CD14-positive monocyte (primary cell): ENCODE measurements at regions not wholly inside any gene's neighbourhood (a gene's known extent, or its start where the extent isn't known, plus 50 kb on each side); places are given as distances from the start of the nearest gene placed in this dataset.

Experiments
- DNase-seq, 3 donors: peaks; one replicate each; pipeline ENCODE4 v3.0.0-alpha.2; 2011 to 2022
- H2AFZ ChIP-seq: 2 replicates; pipeline ENCODE4 v1.6.0; 2012; ENCODE audit warnings: mild to moderate bottlenecking, low read depth, low read length, inconsistent platforms; ENCODE audit not compliant: insufficient read depth, poor library complexity, severe bottlenecking
- H3K27ac ChIP-seq, 2 donors: 1 replicate in 1 of 2; 2 replicates in 1 of 2; pipeline ENCODE4 v1.5.1; 2012 to 2013; ENCODE audit warnings: low read length in 2 of 2, control low read depth in 1 of 2, inconsistent platforms in 1 of 2, low read depth in 1 of 2, mild to moderate bottlenecking in 1 of 2
- H3K27me3 ChIP-seq, 2 donors: one replicate each; pipeline versions ENCODE4 v1.6.0 to v1.6.1; 2011 to 2013; ENCODE audit warnings: low read length in 2 of 2; ENCODE audit not compliant: control insufficient read depth in 2 of 2, insufficient read depth in 2 of 2
- H3K36me3 ChIP-seq, 2 donors: replicated peaks in 1 of 2; 1 replicate in 1 of 2; 2 replicates in 1 of 2; pipeline versions ENCODE4 v1.5.1 to v1.6.1; 2012 to 2013; ENCODE audit warnings: low read length in 2 of 2, control low read depth in 1 of 2, inconsistent platforms in 1 of 2, mild to moderate bottlenecking in 1 of 2; ENCODE audit not compliant: insufficient read depth in 2 of 2, control insufficient read depth in 1 of 2
- H3K4me1 ChIP-seq, 2 donors: 1 replicate in 1 of 2; 2 replicates in 1 of 2; pipeline versions ENCODE4 v1.5.1 to v1.6.1; 2012 to 2013; ENCODE audit warnings: low read length in 2 of 2, control low read depth in 1 of 2, inconsistent platforms in 1 of 2, mild to moderate bottlenecking in 1 of 2, moderate library complexity in 1 of 2; ENCODE audit not compliant: insufficient read depth in 2 of 2, control insufficient read depth in 1 of 2
- H3K4me2 ChIP-seq: replicated peaks from 2 replicates; pipeline ENCODE3; 2012; ENCODE audit warnings: low read length, moderate library complexity, mild to moderate bottlenecking; ENCODE audit not compliant: poor library complexity, severe bottlenecking; ENCODE audit errors: extremely low read depth
- H3K4me3 ChIP-seq, 3 experiments: fragments of 200-600 bp in 1 of 3; sonication (generic) in 1 of 3; replicated peaks in 1 of 3; 1 replicate in 2 of 3; 2 replicates in 1 of 3; pipeline ENCODE4 v1.5.1; 2011 to 2013; ENCODE audit warnings: low read length in 3 of 3, mild to moderate bottlenecking in 3 of 3, control low read depth in 2 of 3, low read depth in 2 of 3, inconsistent platforms in 1 of 3, moderate library complexity in 1 of 3
- H3K79me2 ChIP-seq: 2 replicates; pipeline ENCODE4 v1.6.0; 2012; ENCODE audit warnings: mild to moderate bottlenecking, control low read depth, inconsistent platforms, low read length, moderate library complexity; ENCODE audit not compliant: insufficient read depth
- H3K9ac ChIP-seq: 2 replicates; pipeline ENCODE4 v1.6.0; 2017; ENCODE audit warnings: low read length, mild to moderate bottlenecking; ENCODE audit not compliant: insufficient read depth, poor library complexity, severe bottlenecking
- H3K9me3 ChIP-seq, 2 donors: replicated peaks in 1 of 2; 1 replicate in 1 of 2; 2 replicates in 1 of 2; pipeline versions ENCODE4 v1.5.1 to v1.6.1; 2012 to 2013; ENCODE audit warnings: low read length in 2 of 2, control low read depth in 1 of 2; ENCODE audit not compliant: control insufficient read depth in 1 of 2, insufficient read depth in 1 of 2
- H4K20me1 ChIP-seq: 2 replicates; pipeline ENCODE4 v1.6.0; 2012; ENCODE audit warnings: mild to moderate bottlenecking, low read length, control low read depth, moderate library complexity; ENCODE audit not compliant: insufficient read depth
- H3K27ac Mint-ChIP-seq, 7 donors: one replicate each; pipeline ENCODE4 v1.8.0; 2020; ENCODE audit warnings: mild to moderate bottlenecking in 7 of 7, mixed read lengths in 7 of 7, moderate library complexity in 6 of 7, inconsistent platforms in 2 of 7
- H3K27me3 Mint-ChIP-seq, 3 donors: one replicate each; pipeline ENCODE4 v1.8.0; 2021 to 2022; ENCODE audit warnings: low read depth in 3 of 3, mild to moderate bottlenecking in 3 of 3, mixed read lengths in 3 of 3, moderate library complexity in 3 of 3, inconsistent platforms in 1 of 3
- H3K36me3 Mint-ChIP-seq, 2 donors: one replicate each; pipeline ENCODE4 v1.8.0; 2020; ENCODE audit warnings: mixed read lengths in 2 of 2, inconsistent platforms in 1 of 2, mild to moderate bottlenecking in 1 of 2
- H3K4me1 Mint-ChIP-seq: one replicate; pipeline ENCODE4 v1.8.0; 2020; ENCODE audit warnings: mild to moderate bottlenecking, mixed read lengths
- H3K4me3 Mint-ChIP-seq, 2 donors: one replicate each; pipeline ENCODE4 v1.8.0; 2020; ENCODE audit warnings: mild to moderate bottlenecking in 2 of 2, mixed read lengths in 2 of 2, moderate library complexity in 1 of 2
- H3K9me3 Mint-ChIP-seq, 7 donors: one replicate each; pipeline ENCODE4 v1.8.0; 2020 to 2022; ENCODE audit warnings: mixed read lengths in 7 of 7, mild to moderate bottlenecking in 6 of 7, moderate library complexity in 6 of 7, inconsistent platforms in 2 of 7
- WGBS: methylation state at CpG from one replicate; pipeline ENCODE4 v1.1.5; 2013; ENCODE audit warnings: missing lambda C conversion rate; ENCODE audit not compliant: insufficient coverage; 5-methylcytosine and 5-hydroxymethylcytosine counted together
- intact Hi-C, 2 donors: fragments of 100-400 bp; cut with micrococcal nuclease; formaldehyde crosslinking; loops; one replicate each; pipeline versions ENCODE4 v1.15.0 to v1.15.1; 2023
- TF ChIP-seq, protein P1 (sequence below): fragments of 200-600 bp; IDR thresholded peaks from one replicate; pipeline ENCODE4 v1.8.0; 2022; ENCODE audit warnings: antibody characterized with exemption, mild to moderate bottlenecking

DNA sequence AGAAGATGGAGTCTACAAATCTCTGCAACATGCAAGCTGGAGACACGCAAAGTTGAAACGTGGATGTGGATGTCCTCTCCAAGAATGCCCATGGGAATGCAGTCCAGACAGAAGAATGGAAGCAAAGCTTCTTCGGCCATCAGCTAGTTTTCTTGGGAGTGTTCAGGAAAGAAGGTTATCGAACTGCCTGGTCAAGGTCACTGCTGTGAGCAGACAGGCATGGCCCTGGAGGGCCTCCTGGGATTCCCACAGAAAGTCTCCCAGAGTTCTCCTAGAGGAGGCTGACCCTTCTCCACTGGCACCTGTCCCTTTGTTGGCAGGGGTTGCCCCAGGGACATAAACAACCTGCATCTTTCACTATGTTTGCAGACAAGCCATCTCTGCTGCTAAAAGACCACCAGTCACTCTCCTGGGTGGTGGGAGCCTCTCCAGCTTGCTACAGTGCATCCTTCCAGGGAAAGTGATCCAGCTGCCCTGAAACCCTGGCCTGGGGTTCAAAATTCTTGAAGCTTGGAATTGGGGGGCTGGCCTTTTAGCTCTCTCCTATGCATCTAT lies 265.8 kb downstream of the SYK start:
- intact Hi-C loops, result no loop called here
- Mint-ChIP-seq H3K4me1 (peaks cover 10% of the 10 kb centered on the region), H3K36me3 (no peaks in the 10 kb centered on the region), H3K27me3 (peaks cover 0 to 2% (median 2%) of the 10 kb centered on the region in 3 donors), H3K4me3 (no peak overlapping the region), H3K27ac (no peak overlapping the region), H3K9me3 (peaks cover 0 to 7% (median 1%) of the 10 kb centered on the region in 7 donors)
- H3K79me2 ChIP-seq, result no peaks in the 10 kb centered on the region
- 98% methylated on average over 4 of the region's 4 CpGs for WGBS
- TF ChIP-seq, protein P1, sequence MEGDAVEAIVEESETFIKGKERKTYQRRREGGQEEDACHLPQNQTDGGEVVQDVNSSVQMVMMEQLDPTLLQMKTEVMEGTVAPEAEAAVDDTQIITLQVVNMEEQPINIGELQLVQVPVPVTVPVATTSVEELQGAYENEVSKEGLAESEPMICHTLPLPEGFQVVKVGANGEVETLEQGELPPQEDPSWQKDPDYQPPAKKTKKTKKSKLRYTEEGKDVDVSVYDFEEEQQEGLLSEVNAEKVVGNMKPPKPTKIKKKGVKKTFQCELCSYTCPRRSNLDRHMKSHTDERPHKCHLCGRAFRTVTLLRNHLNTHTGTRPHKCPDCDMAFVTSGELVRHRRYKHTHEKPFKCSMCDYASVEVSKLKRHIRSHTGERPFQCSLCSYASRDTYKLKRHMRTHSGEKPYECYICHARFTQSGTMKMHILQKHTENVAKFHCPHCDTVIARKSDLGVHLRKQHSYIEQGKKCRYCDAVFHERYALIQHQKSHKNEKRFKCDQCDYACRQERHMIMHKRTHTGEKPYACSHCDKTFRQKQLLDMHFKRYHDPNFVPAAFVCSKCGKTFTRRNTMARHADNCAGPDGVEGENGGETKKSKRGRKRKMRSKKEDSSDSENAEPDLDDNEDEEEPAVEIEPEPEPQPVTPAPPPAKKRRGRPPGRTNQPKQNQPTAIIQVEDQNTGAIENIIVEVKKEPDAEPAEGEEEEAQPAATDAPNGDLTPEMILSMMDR, result no peak
- H2AFZ ChIP-seq, result no peak overlapping the region
- no peak overlapping the region for H3K27ac ChIP-seq
- H3K27me3 ChIP-seq, result no peaks in the 10 kb centered on the region
- no peak overlapping the region for H3K9ac ChIP-seq
- H4K20me1 ChIP-seq, result no peaks in the 10 kb centered on the region
- H3K4me3 ChIP-seq, result no peak overlapping the region
- H3K9me3 ChIP-seq, result no peaks in the 10 kb centered on the region
- DNase-seq, result no peak
- H3K4me1 ChIP-seq, result peaks cover 7 to 8% of the 10 kb centered on the region in 2 donors
- H3K36me3 ChIP-seq, result no peaks in the 10 kb centered on the region
- H3K4me2 ChIP-seq, result no peak overlapping the region

DNA sequence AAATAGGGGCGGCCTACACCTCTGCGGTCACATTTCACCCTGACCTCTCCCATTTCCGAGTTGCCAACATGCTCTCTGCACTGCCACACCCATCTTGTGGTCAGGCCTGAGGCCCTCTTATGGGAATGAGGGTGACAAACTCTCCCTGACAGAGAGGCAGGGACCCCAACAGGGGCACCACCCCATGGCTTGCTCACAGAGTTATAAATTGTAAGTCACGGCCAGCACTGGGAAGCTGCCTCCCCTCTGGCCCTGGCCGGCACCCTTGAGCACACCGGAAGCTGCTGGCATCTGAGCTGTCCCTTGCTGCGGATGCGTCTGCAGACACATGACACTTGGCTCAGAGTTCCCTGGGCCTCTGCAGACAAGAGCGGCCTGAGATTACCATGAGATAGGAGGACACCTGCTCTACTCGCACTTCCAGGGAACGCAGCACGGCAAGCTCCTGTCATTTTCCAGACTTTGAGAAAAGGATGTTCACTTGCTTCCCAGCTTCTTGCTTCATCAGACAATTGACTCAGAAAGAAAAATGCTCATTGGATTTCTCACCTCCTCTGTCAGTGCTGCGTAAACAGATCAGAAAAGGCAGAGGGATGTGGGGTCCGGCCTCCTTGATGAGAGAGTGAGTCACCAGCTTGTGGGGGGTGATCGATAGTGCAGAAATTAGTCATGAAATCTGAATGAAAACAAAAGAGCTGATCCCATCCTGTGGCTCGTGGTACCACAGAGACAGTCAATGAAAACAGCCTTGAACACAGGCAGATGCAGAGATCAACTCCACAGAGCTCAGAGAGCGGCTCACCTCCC lies 269.8 kb downstream of the SYK start:
- Mint-ChIP-seq H3K4me3 (no peak overlapping the region), H3K36me3 (no peaks in the 10 kb centered on the region), H3K4me1 (peaks cover 10% of the 10 kb centered on the region), H3K9me3 (peaks cover 0 to 7% (median 0%) of the 10 kb centered on the region in 7 donors), H3K27ac (peak overlapping the region in 2 of 7 donors; percentile 7 to 10), H3K27me3 (peaks cover 0 to 2% (median 2%) of the 10 kb centered on the region in 3 donors)
- Histone ChIP-seq H4K20me1 (no peaks in the 10 kb centered on the region), H3K9ac (no peak overlapping the region), H3K9me3 (no peaks in the 10 kb centered on the region), H3K27ac (no peak overlapping the region), H2AFZ (no peak overlapping the region), H3K27me3 (no peaks in the 10 kb centered on the region), H3K4me3 (no peak overlapping the region), H3K36me3 (no peaks in the 10 kb centered on the region), H3K4me1 (peaks cover 7 to 8% of the 10 kb centered on the region in 2 donors), H3K4me2 (no peak overlapping the region), H3K79me2 (no peaks in the 10 kb centered on the region)
- TF ChIP-seq, protein P1, result no peak
- DNase-seq, result peak in 1 of 3 donors; percentile 25
- intact Hi-C loops, result no loop called here
- 98% methylated on average over 12 of the region's 17 CpGs for WGBS
